GM19043 (cell line): ENCODE measurements at regions not wholly inside any gene's neighbourhood (a gene's known extent, or its start where the extent isn't known, plus 50 kb on each side); places are given as distances from the start of the nearest gene placed in this dataset.

Experiments
- ATAC-seq: cut with Tn5 transposase; IDR thresholded peaks from one replicate; pipeline ENCODE4 v1.9.1; 2021; ENCODE audit warnings: low read depth; ENCODE audit not compliant: unreplicated experiment

- ATAC-seq: no peak
Measured at GRCh38 chr10:128448796-128449195, 322.6 kb upstream of the MKI67 start.

GRCh38 chr10:128451879-128452278 is 325.7 kb upstream of the MKI67 start:
- no peak for ATAC-seq

- no peak for ATAC-seq
Measured at GRCh38 chr10:128456271-128456670, 330.0 kb upstream of the MKI67 start.

- ATAC-seq: no peak
Measured at GRCh38 chr10:128457136-128457535, 330.9 kb upstream of the MKI67 start.

GRCh38 chr10:128461991-128462390 is 335.8 kb upstream of the MKI67 start:
- no peak for ATAC-seq

- ATAC-seq: no peak
Measured at GRCh38 chr10:128462844-128463243, 336.6 kb upstream of the MKI67 start.

GRCh38 chr10:128463991-128464760 is 338.0 kb upstream of the MKI67 start:
- ATAC-seq: no peak

GRCh38 chr10:128465697-128466096 is 339.5 kb upstream of the MKI67 start:
- ATAC-seq: no peak

GRCh38 chr10:128466831-128467371 is 340.7 kb upstream of the MKI67 start:
- no peak for ATAC-seq

- ATAC-seq: no peak
Measured at GRCh38 chr10:128468462-128468861, 342.2 kb upstream of the MKI67 start.

- no peak for ATAC-seq
Measured at GRCh38 chr10:128469515-128469914, 343.3 kb upstream of the MKI67 start.

- no peak for ATAC-seq
Measured at GRCh38 chr10:128470321-128470965, 344.2 kb upstream of the MKI67 start.

GRCh38 chr10:128471151-128471550 is 344.9 kb upstream of the MKI67 start:
- no peak for ATAC-seq

- no peak for ATAC-seq
Measured at GRCh38 chr10:128472196-128472595, 346.0 kb upstream of the MKI67 start.

- ATAC-seq: no peak
Measured at GRCh38 chr10:128473396-128473795, 347.2 kb upstream of the MKI67 start.

GRCh38 chr10:128473911-128474310 is 347.7 kb upstream of the MKI67 start:
- ATAC-seq: no peak

- ATAC-seq: no peak
Measured at GRCh38 chr10:128474571-128474970, 348.3 kb upstream of the MKI67 start.

- ATAC-seq: no peak
Measured at GRCh38 chr10:128475686-128476367, 349.6 kb upstream of the MKI67 start.

- no peak for ATAC-seq
Measured at GRCh38 chr10:128476368-128476725, 350.1 kb upstream of the MKI67 start.

GRCh38 chr10:128476845-128477244 is 350.6 kb upstream of the MKI67 start:
- ATAC-seq: no peak

GRCh38 chr10:128480601-128481000 is 354.4 kb upstream of the MKI67 start:
- no peak for ATAC-seq
